Neural cell (in vitro differentiated cells): ENCODE measurements at regions not wholly inside any gene's neighbourhood (a gene's known extent, or its start where the extent isn't known, plus 50 kb on each side); places are given as distances from the start of the nearest gene placed in this dataset.

Experiments used
- H2AFZ ChIP-seq: fragments of 200-600, 300-800 bp; sonication (generic), shearing (Covaris generic); 2 replicates; pipeline ENCODE4 v1.6.0; 2014; ENCODE audit warnings: low read depth, mild to moderate bottlenecking, antibody characterized with exemption, low read length, moderate library complexity
- H3F3A ChIP-seq: fragments of 200-600 bp; shearing (Covaris generic); 2 replicates; pipeline ENCODE4 v1.6.1; 2016; ENCODE audit warnings: mild to moderate bottlenecking, moderate library complexity, mixed read lengths, antibody characterized with exemption, low read length; ENCODE audit not compliant: insufficient read depth, poor library complexity, severe bottlenecking
- H3K27ac ChIP-seq: fragments of 200-600, 300-800 bp; sonication (generic), shearing (Covaris generic); 2 replicates; pipeline ENCODE4 v1.5.1; 2014; ENCODE audit warnings: mild to moderate bottlenecking, low read length, moderate library complexity
- H3K27me3 ChIP-seq: fragments of 300-800, 200-600 bp; sonication (generic), shearing (Covaris generic); 2 replicates; pipeline ENCODE4 v1.6.0; 2014; ENCODE audit warnings: mild to moderate bottlenecking, low read depth, low read length, moderate library complexity; ENCODE audit not compliant: insufficient read depth
- H3K36me3 ChIP-seq: fragments of 300-800, 200-600 bp; sonication (generic), shearing (Covaris generic); 2 replicates; pipeline ENCODE4 v1.5.1; 2014; ENCODE audit warnings: mild to moderate bottlenecking, antibody characterized with exemption, low read length, moderate library complexity; ENCODE audit not compliant: insufficient read depth
- H3K4me2 ChIP-seq: fragments of 300-800, 200-600 bp; sonication (generic), shearing (Covaris generic); 2 replicates; pipeline ENCODE4 v1.6.0; 2014; ENCODE audit warnings: mild to moderate bottlenecking, low read length
- H3K4me3 ChIP-seq: fragments of 300-800, 200-600 bp; sonication (generic), shearing (Covaris generic); 2 replicates; pipeline ENCODE4 v1.5.1; 2014; ENCODE audit warnings: mild to moderate bottlenecking, low read length, moderate library complexity
- H3K79me2 ChIP-seq: fragments of 200-600 bp; shearing (Covaris generic); replicated peaks from 2 replicates; pipeline ENCODE4 v1.6.0; 2014; ENCODE audit warnings: mild to moderate bottlenecking, low read length, moderate library complexity; ENCODE audit not compliant: insufficient read depth
- H3K9ac ChIP-seq: fragments of 300-800, 200-600 bp; sonication (generic), shearing (Covaris generic); 2 replicates; pipeline ENCODE4 v1.6.1; 2016; ENCODE audit warnings: mild to moderate bottlenecking, low read length, mixed read lengths
- H3K9me2 ChIP-seq: fragments of 200-600 bp; shearing (Covaris generic); 2 replicates; pipeline ENCODE4 v1.6.1; 2016; ENCODE audit warnings: mild to moderate bottlenecking, low read length, mixed read lengths; ENCODE audit not compliant: insufficient read depth
- H3K9me3 ChIP-seq: fragments of 200-600, 300-800 bp; sonication (generic), shearing (Covaris generic); 2 replicates; pipeline ENCODE4 v1.6.1; 2016; ENCODE audit warnings: mild to moderate bottlenecking, mixed run types, low read length, moderate library complexity, mixed read lengths
- H4K20me1 ChIP-seq: fragments of 200-600 bp; shearing (Covaris generic); 2 replicates; pipeline ENCODE4 v1.6.1; 2016; ENCODE audit warnings: mild to moderate bottlenecking, mixed run types; ENCODE audit not compliant: insufficient read depth
- EP300 ChIP-seq: fragments of 450-650 bp; conservative IDR thresholded peaks from 2 replicates; pipeline ENCODE4 v1.6.1; 2014; ENCODE audit warnings: antibody characterized with exemption, mild to moderate bottlenecking, moderate library complexity; ENCODE audit not compliant: poor library complexity, severe bottlenecking
- EZH2 ChIP-seq: fragments of 200-600, 300-800 bp; shearing (Covaris generic), sonication (generic); IDR thresholded peaks from 2 replicates; pipeline ENCODE4 v1.6.1; 2014; ENCODE audit warnings: antibody characterized with exemption, low read length, borderline replicate concordance, mild to moderate bottlenecking; ENCODE audit not compliant: insufficient read depth, poor library complexity, severe bottlenecking
- MXI1 ChIP-seq: fragments of 450-650 bp; conservative IDR thresholded peaks from 2 replicates; pipeline ENCODE4 v1.6.1; 2014; ENCODE audit warnings: antibody characterized with exemption, mild to moderate bottlenecking; ENCODE audit not compliant: poor library complexity, severe bottlenecking
- POLR2AphosphoS5 ChIP-seq: IDR thresholded peaks from 2 replicates; pipeline ENCODE4 v1.6.1; 2012
- RAD21 ChIP-seq: fragments of 450-650 bp; conservative IDR thresholded peaks from 2 replicates; pipeline ENCODE4 v1.6.1; 2014; ENCODE audit warnings: antibody characterized with exemption, mild to moderate bottlenecking, moderate library complexity
- REST ChIP-seq: IDR thresholded peaks from 2 replicates; pipeline ENCODE4 v1.6.1; 2012; ENCODE audit warnings: borderline replicate concordance
- SMC3 ChIP-seq: fragments of 450-650 bp; conservative IDR thresholded peaks from 2 replicates; pipeline ENCODE4 v1.6.1; 2014; ENCODE audit warnings: antibody characterized with exemption, mild to moderate bottlenecking, moderate library complexity; ENCODE audit not compliant: poor library complexity
- TAF1 ChIP-seq: IDR thresholded peaks from 2 replicates; pipeline ENCODE4 v1.6.1; 2012; ENCODE audit warnings: low read depth
- TF ChIP-seq, protein P1 (sequence below): fragments of 450-650 bp; IDR thresholded peaks from 2 replicates; pipeline ENCODE4 v1.5.1; 2014; ENCODE audit warnings: antibody characterized with exemption, mild to moderate bottlenecking, moderate library complexity; ENCODE audit not compliant: poor library complexity, severe bottlenecking

GRCh38 chr3:193168931-193169330, 72.1 kb upstream of the PLAAT1 start:
- H3K27me3 ChIP-seq: no peaks in the 10 kb centered on the region

GRCh38 chr3:193174140-193174539, 66.9 kb upstream of the PLAAT1 start:
- Histone ChIP-seq H3K9me3 (no peaks in the 10 kb centered on the region), H4K20me1 (no peaks in the 10 kb centered on the region)
- TF ChIP-seq REST (no peak), RAD21 (no peak), POLR2AphosphoS5 (no peak), SMC3 (no peak), TAF1 (no peak), MXI1 (no peak), EP300 (no peak)
- TF ChIP-seq, protein P1, sequence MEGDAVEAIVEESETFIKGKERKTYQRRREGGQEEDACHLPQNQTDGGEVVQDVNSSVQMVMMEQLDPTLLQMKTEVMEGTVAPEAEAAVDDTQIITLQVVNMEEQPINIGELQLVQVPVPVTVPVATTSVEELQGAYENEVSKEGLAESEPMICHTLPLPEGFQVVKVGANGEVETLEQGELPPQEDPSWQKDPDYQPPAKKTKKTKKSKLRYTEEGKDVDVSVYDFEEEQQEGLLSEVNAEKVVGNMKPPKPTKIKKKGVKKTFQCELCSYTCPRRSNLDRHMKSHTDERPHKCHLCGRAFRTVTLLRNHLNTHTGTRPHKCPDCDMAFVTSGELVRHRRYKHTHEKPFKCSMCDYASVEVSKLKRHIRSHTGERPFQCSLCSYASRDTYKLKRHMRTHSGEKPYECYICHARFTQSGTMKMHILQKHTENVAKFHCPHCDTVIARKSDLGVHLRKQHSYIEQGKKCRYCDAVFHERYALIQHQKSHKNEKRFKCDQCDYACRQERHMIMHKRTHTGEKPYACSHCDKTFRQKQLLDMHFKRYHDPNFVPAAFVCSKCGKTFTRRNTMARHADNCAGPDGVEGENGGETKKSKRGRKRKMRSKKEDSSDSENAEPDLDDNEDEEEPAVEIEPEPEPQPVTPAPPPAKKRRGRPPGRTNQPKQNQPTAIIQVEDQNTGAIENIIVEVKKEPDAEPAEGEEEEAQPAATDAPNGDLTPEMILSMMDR: no peak

More at GRCh38 chr3:193168931-193169330, 72.1 kb upstream of the PLAAT1 start:
- H3K9ac ChIP-seq: no peak overlapping the region
- H3K4me2 ChIP-seq: no peak overlapping the region
- H3K27ac ChIP-seq: peak overlapping the region; percentile 56
- H3K9me3 ChIP-seq: no peaks in the 10 kb centered on the region
- no peaks in the 10 kb centered on the region for H4K20me1 ChIP-seq
- H3F3A ChIP-seq: no peaks in the 10 kb centered on the region
- peak overlapping the region; percentile 20 for H3K4me3 ChIP-seq
- no peak overlapping the region for H2AFZ ChIP-seq
- peak; percentile 80 for TF ChIP-seq POLR2AphosphoS5
- TF ChIP-seq MXI1: peak; percentile 42
- TF ChIP-seq EZH2: no peak
- TF ChIP-seq TAF1: no peak
- TF ChIP-seq, protein P1: peak; percentile 36
- TF ChIP-seq SMC3: peak; percentile 38
- TF ChIP-seq EP300: peak; percentile 86
- peak; percentile 49 for TF ChIP-seq RAD21
- peak; percentile 51 for TF ChIP-seq REST
- no peaks in the 10 kb centered on the region for H3K9me2 ChIP-seq
- no peaks in the 10 kb centered on the region for H3K79me2 ChIP-seq
- H3K36me3 ChIP-seq: no peaks in the 10 kb centered on the region

More at GRCh38 chr3:193174140-193174539, 66.9 kb upstream of the PLAAT1 start:
- Histone ChIP-seq H3K27ac (no peak overlapping the region), H3K79me2 (no peaks in the 10 kb centered on the region), H2AFZ (no peak overlapping the region), H3K4me2 (no peak overlapping the region), H3K9ac (no peak overlapping the region), H3K36me3 (no peaks in the 10 kb centered on the region), H3K4me3 (no peak overlapping the region), H3K27me3 (no peaks in the 10 kb centered on the region), H3F3A (no peaks in the 10 kb centered on the region), H3K9me2 (no peaks in the 10 kb centered on the region)
